Smooth muscle cell (in vitro differentiated cells): ENCODE measurements at regions not wholly inside any gene's neighbourhood (a gene's known extent, or its start where the extent isn't known, plus 50 kb on each side); places are given as distances from the start of the nearest gene placed in this dataset.

ENCODE experiments used
- DNase-seq: peaks from one replicate; lab custom pipeline; 2025; ENCODE audit not compliant: unreplicated experiment; lab: John Stamatoyannopoulos, UW
- H2AFZ ChIP-seq: fragments of 200-600 bp; sonication (generic); 2 replicates; pipeline ENCODE4 v1.6.0; 2016; ENCODE audit warnings: antibody characterized with exemption, low read depth, mild to moderate bottlenecking
- H3F3A ChIP-seq: fragments of 200-600 bp; sonication (generic); 2 replicates; pipeline ENCODE4 v1.6.0; 2017; ENCODE audit warnings: antibody characterized with exemption, low read depth
- H3K27ac ChIP-seq: fragments of 200-600 bp; sonication (generic); 2 replicates; pipeline ENCODE4 v1.5.1; 2016; ENCODE audit warnings: low read depth, mild to moderate bottlenecking
- H3K27me3 ChIP-seq: fragments of 200-600 bp; sonication (generic); 2 replicates; pipeline ENCODE4 v1.6.1; 2016; ENCODE audit warnings: low read depth, mild to moderate bottlenecking
- H3K36me3 ChIP-seq: fragments of 200-600 bp; sonication (generic); 2 replicates; pipeline ENCODE4 v1.5.1; 2016; ENCODE audit warnings: low read depth
- H3K4me1 ChIP-seq: fragments of 200-600 bp; sonication (generic); 2 replicates; pipeline ENCODE4 v1.5.1; 2016; ENCODE audit warnings: low read depth
- H3K4me2 ChIP-seq: fragments of 200-600 bp; sonication (generic); 2 replicates; pipeline ENCODE4 v1.6.0; 2016; ENCODE audit warnings: mild to moderate bottlenecking
- H3K4me3 ChIP-seq: fragments of 200-600 bp; sonication (generic); 2 replicates; pipeline ENCODE4 v1.5.1; 2016; ENCODE audit warnings: mild to moderate bottlenecking
- H3K79me2 ChIP-seq: fragments of 200-600 bp; sonication (generic); 2 replicates; pipeline ENCODE4 v1.6.0; 2016; ENCODE audit warnings: low read depth, mild to moderate bottlenecking
- H3K9ac ChIP-seq: fragments of 200-600 bp; sonication (generic); 2 replicates; pipeline ENCODE4 v1.6.0; 2016; ENCODE audit warnings: low read depth
- H3K9me3 ChIP-seq: fragments of 200-600 bp; sonication (generic); replicated peaks from 2 replicates; pipeline ENCODE4 v1.5.1; 2016; ENCODE audit warnings: low read depth
- H4K20me1 ChIP-seq: fragments of 200-600 bp; sonication (generic); 2 replicates; pipeline ENCODE4 v1.6.0; 2016; ENCODE audit warnings: low read depth
- WGBS: methylation state at CpG from one replicate; pipeline ENCODE4 v1.1.7; 2016; ENCODE audit warnings: low lambda C conversion rate; 5-methylcytosine and 5-hydroxymethylcytosine counted together
- TF ChIP-seq, protein P1 (sequence below): fragments of 200-600 bp; sonication (generic); IDR thresholded peaks from 2 replicates; pipeline ENCODE4 v1.5.1; 2017; ENCODE audit warnings: borderline replicate concordance, mild to moderate bottlenecking, antibody characterized with exemption; ENCODE audit not compliant: insufficient read depth, poor library complexity, severe bottlenecking

DNA sequence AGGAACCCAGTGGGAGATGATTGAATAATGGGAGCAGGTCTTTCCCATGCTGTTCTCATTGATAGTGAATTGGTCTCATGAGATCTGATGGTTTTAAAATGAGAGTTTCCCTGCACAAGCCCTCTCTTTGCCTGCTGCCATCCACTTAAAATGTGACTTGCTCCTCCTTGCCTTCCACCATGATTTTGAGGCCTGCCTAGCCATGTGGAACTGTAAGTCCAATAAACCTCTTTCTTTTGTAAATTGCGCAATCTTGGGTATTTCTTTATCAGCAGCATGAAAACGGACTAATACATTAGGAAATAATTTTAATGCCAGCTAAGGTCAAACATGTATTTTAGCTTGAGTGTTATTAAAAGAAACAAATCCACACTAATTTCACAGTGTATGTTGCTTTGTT, 517.6 kb upstream of the ALCAM start:
- Histone ChIP-seq H3K27me3 (no peaks in the 10 kb centered on the region), H4K20me1 (no peaks in the 10 kb centered on the region), H3K27ac (no peak overlapping the region), H3K4me2 (no peak overlapping the region), H3F3A (no peaks in the 10 kb centered on the region), H3K36me3 (no peaks in the 10 kb centered on the region), H3K4me3 (no peak overlapping the region), H3K4me1 (peaks cover 14% of the 10 kb centered on the region), H3K9ac (no peak overlapping the region), H2AFZ (no peak overlapping the region), H3K9me3 (peaks cover 3% of the 10 kb centered on the region), H3K79me2 (no peaks in the 10 kb centered on the region)
- TF ChIP-seq, protein P1, sequence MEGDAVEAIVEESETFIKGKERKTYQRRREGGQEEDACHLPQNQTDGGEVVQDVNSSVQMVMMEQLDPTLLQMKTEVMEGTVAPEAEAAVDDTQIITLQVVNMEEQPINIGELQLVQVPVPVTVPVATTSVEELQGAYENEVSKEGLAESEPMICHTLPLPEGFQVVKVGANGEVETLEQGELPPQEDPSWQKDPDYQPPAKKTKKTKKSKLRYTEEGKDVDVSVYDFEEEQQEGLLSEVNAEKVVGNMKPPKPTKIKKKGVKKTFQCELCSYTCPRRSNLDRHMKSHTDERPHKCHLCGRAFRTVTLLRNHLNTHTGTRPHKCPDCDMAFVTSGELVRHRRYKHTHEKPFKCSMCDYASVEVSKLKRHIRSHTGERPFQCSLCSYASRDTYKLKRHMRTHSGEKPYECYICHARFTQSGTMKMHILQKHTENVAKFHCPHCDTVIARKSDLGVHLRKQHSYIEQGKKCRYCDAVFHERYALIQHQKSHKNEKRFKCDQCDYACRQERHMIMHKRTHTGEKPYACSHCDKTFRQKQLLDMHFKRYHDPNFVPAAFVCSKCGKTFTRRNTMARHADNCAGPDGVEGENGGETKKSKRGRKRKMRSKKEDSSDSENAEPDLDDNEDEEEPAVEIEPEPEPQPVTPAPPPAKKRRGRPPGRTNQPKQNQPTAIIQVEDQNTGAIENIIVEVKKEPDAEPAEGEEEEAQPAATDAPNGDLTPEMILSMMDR: no peak
- no peak for DNase-seq
- WGBS: 94% methylated on average over 2 of the region's 2 CpGs

DNA sequence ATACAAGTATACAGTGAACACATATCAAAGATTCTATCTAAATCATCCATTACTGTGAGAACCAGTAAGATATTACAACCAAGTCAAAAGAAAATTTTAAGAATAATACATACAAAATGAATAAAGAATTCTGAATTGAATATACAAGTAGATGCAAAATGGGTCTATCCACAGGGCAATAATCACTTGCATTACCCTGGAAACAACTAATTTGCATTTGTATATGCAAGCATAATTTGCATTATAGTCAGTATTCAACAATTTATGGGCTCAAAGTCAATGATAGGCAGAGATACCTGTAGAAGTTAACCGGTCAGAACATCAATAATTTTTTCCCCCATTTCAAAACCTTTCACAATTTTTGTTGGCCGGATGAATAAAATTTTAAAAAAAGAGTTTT, 512.2 kb upstream of the ALCAM start:
- H3K9me3 ChIP-seq: no peaks in the 10 kb centered on the region
- TF ChIP-seq, protein P1: no peak
- WGBS: 78% methylated on average over 2 of the region's 2 CpGs

DNA sequence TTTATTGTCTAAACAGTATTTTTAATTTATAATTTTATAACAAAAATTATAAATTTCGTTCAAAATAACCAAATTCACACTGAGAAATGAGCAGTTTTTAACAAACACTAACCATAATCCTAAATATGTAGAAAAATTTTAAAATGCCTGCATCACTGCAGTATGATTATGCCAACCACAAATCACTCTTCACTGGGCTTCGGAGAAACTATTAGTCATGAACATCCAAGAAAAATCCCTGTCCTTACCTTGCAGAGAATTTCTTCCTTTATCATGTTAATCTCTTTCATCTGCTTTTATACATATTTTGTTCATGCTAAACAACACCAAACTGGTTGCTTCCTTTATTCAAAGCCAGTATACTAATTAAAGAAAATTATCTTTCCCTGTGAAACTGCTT, 511.0 kb upstream of the ALCAM start:
- Histone ChIP-seq H2AFZ (no peak overlapping the region), H4K20me1 (no peaks in the 10 kb centered on the region), H3K27me3 (no peaks in the 10 kb centered on the region), H3K79me2 (no peaks in the 10 kb centered on the region), H3K36me3 (no peaks in the 10 kb centered on the region), H3F3A (no peaks in the 10 kb centered on the region), H3K4me3 (no peak overlapping the region), H3K9me3 (no peaks in the 10 kb centered on the region), H3K4me1 (peaks cover 10% of the 10 kb centered on the region), H3K4me2 (peak overlapping the region; percentile 56), H3K27ac (peak overlapping the region; percentile 0), H3K9ac (no peak overlapping the region)
- DNase-seq: no peak
- TF ChIP-seq, protein P1: no peak
- 41% methylated on average over 2 of the region's 2 CpGs for WGBS

More for the DNA sequence above, 512.2 kb upstream of the ALCAM start:
- no peak for DNase-seq
- Histone ChIP-seq H3F3A (no peaks in the 10 kb centered on the region), H3K4me1 (peaks cover 10% of the 10 kb centered on the region), H3K9ac (no peak overlapping the region), H4K20me1 (no peaks in the 10 kb centered on the region), H3K27me3 (no peaks in the 10 kb centered on the region), H3K79me2 (no peaks in the 10 kb centered on the region), H3K36me3 (no peaks in the 10 kb centered on the region), H2AFZ (no peak overlapping the region), H3K4me2 (no peak overlapping the region), H3K27ac (no peak overlapping the region), H3K4me3 (no peak overlapping the region)

DNA sequence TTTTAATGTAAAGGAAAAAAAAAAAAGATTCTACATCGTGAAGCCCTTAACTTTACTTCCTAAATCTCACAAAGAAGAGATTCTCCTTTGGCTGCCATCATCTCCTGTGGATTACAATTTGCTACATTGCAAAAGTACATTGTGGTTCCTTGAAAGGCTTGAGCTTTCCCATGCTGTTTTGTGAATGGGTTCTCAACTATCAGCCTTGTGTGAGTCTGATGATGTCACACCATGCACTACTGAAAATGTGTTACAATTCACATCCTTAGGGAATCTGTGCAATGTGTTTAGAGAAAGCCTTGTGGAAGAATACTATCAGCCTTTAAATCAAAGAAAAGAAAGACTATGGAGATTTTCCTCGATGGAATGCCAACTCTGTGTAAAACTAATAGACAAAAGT, 510.0 kb upstream of the ALCAM start:
- H3K27me3 ChIP-seq: no peaks in the 10 kb centered on the region
- no peak overlapping the region for H2AFZ ChIP-seq
- no peaks in the 10 kb centered on the region for H3K79me2 ChIP-seq
- H3K4me3 ChIP-seq: no peak overlapping the region
- no peak for DNase-seq
- no peaks in the 10 kb centered on the region for H4K20me1 ChIP-seq
- no peak overlapping the region for H3K9ac ChIP-seq
- TF ChIP-seq, protein P1: no peak
- 46% methylated on average over 2 of the region's 2 CpGs for WGBS
- H3K4me1 ChIP-seq: peaks cover 10% of the 10 kb centered on the region
- H3K36me3 ChIP-seq: no peaks in the 10 kb centered on the region
- peak overlapping the region; percentile 0 for H3K27ac ChIP-seq
- peak overlapping the region; percentile 56 for H3K4me2 ChIP-seq
- H3F3A ChIP-seq: no peaks in the 10 kb centered on the region
- no peaks in the 10 kb centered on the region for H3K9me3 ChIP-seq
